Right atrium auricular region (tissue), 2 donors: ENCODE measurements at regions not wholly inside any gene's neighbourhood (a gene's known extent, or its start where the extent isn't known, plus 50 kb on each side); places are given as distances from the start of the nearest gene placed in this dataset.

Source experiments
- DNase-seq: peaks from one replicate; pipeline ENCODE4 v3.0.0-alpha.2; 2019; ENCODE audit warnings: low spot score
- H3K27ac ChIP-seq, 2 donors: fragments of 200-600 bp; sonication (generic); 1 replicate in 1 of 2; 2 replicates in 1 of 2; pipeline ENCODE4 v1.5.1; 2016 to 2019
- H3K27me3 ChIP-seq, 2 donors: fragments of 200-600 bp; sonication (generic); one replicate each; pipeline versions ENCODE4 v1.5.1 to v1.6.0; 2017 to 2019
- H3K36me3 ChIP-seq: fragments of 200-600 bp; sonication (generic); one replicate; pipeline ENCODE4 v1.5.1; 2016
- H3K4me1 ChIP-seq, 2 donors: fragments of 200-600 bp; sonication (generic); one replicate each; pipeline versions ENCODE4 v1.5.1 to v1.6.0; 2017 to 2019
- H3K4me3 ChIP-seq, 2 donors: fragments of 200-600 bp; sonication (generic); 1 replicate in 1 of 2; 2 replicates in 1 of 2; pipeline ENCODE4 v1.5.1; 2017 to 2019; ENCODE audit warnings: mild to moderate bottlenecking in 1 of 2, moderate library complexity in 1 of 2
- H3K9me3 ChIP-seq, 2 donors: fragments of 200-600 bp; sonication (generic); one replicate each; pipeline ENCODE4 v1.5.1; 2019
- TF ChIP-seq, protein P1 (sequence below), 2 donors: fragments of 200-600 bp; sonication (generic); IDR thresholded peaks; one replicate each; pipeline ENCODE4 v1.5.1; 2019; ENCODE audit warnings: antibody characterized with exemption in 2 of 2

DNA sequence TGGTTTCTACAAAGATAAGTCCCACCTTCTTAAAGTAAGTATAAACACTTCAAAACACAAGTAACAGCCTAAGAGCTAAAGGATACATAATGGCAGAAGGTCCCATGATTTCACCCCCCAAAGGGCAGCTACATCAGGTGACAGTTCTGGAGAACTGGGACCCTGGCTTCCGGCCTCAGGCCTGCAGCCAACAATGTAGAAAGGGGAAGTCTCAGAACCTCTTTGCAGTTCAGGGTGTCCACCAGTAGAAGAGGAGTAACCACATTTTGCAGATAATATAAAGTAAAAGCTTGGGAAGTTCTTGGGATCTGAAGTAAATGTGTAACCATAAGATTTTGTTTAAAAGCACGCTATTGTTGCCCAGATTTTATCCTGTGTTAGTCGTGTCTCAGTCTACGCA lies 267.4 kb upstream of the VLDLR start:
- H3K27me3 ChIP-seq = no peaks in the 10 kb centered on the region
- H3K9me3 ChIP-seq = no peaks in the 10 kb centered on the region
- H3K27ac ChIP-seq = no peak overlapping the region
- TF ChIP-seq, protein P1, sequence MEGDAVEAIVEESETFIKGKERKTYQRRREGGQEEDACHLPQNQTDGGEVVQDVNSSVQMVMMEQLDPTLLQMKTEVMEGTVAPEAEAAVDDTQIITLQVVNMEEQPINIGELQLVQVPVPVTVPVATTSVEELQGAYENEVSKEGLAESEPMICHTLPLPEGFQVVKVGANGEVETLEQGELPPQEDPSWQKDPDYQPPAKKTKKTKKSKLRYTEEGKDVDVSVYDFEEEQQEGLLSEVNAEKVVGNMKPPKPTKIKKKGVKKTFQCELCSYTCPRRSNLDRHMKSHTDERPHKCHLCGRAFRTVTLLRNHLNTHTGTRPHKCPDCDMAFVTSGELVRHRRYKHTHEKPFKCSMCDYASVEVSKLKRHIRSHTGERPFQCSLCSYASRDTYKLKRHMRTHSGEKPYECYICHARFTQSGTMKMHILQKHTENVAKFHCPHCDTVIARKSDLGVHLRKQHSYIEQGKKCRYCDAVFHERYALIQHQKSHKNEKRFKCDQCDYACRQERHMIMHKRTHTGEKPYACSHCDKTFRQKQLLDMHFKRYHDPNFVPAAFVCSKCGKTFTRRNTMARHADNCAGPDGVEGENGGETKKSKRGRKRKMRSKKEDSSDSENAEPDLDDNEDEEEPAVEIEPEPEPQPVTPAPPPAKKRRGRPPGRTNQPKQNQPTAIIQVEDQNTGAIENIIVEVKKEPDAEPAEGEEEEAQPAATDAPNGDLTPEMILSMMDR (IDR thresholded peaks at IDR 0.05) = no peak
- no peak overlapping the region for H3K4me3 ChIP-seq
- H3K36me3 ChIP-seq = no peaks in the 10 kb centered on the region
- H3K4me1 ChIP-seq = no peaks in the 10 kb centered on the region
- DNase-seq = no peak

DNA sequence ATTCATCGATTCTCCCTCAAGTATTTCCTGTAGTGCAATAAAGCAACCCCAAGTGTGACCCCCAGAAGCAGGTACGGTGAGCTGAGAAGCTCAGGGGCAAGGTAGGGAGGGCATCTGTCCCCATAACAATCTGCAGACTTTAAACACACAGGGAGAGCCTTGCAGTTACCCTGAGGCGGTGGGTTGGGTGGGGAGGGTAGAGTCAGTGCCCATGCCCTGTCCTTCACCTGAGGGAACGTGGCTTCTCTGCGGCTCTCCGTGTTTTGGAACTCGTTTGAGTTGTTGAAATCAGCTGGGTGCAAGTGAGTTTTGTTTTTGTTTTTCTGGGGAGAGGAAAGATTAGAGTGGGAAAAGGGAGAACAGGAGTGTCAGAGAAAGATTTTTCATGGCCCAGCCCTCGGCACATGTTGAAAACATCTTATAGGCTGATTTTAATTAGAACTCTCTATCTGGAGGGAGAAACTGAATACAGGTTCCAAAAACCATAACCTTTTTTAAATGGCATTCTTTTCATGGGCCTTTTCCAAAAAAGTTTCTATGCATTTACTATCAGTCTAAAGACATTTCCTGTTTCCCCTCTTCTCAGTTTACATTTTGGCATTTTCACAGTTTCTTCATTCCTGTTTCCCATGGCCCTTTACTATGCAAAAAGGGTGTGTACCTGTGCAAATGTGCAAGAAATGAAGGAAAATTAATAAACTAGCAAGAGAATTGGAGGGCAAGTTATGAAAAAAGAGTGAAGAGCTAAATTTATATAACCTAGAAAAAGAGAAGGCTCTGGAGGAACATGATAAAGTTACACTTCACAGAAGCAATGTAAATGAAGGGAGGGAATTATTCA lies 266.5 kb upstream of the VLDLR start:
- Histone ChIP-seq H3K9me3 (no peaks in the 10 kb centered on the region), H3K36me3 (no peaks in the 10 kb centered on the region), H3K4me1 (no peaks in the 10 kb centered on the region), H3K4me3 (no peak overlapping the region), H3K27me3 (no peaks in the 10 kb centered on the region), H3K27ac (no peak overlapping the region)
- TF ChIP-seq, protein P1 (IDR thresholded peaks at IDR 0.05) = no peak
- no peak for DNase-seq

DNA sequence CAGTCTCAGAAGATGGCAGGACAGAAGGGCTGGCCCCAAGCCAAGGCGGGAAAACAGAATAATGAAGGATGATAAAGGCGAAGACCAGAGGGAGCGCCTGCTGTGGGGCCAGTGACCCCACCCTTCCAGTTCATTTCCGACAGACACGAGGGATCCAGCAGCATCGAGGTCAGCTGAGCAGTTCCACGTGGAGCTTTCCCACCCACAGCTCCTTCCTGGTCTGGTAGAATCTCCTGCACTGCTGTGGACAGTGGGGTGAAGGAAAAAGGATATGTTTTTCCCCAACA lies 265.9 kb upstream of the VLDLR start:
- Histone ChIP-seq H3K27me3 (no peaks in the 10 kb centered on the region), H3K4me3 (no peak overlapping the region), H3K36me3 (no peaks in the 10 kb centered on the region), H3K9me3 (no peaks in the 10 kb centered on the region), H3K4me1 (no peaks in the 10 kb centered on the region), H3K27ac (no peak overlapping the region)
- no peak for DNase-seq
- TF ChIP-seq, protein P1 (IDR thresholded peaks at IDR 0.05) = no peak

DNA sequence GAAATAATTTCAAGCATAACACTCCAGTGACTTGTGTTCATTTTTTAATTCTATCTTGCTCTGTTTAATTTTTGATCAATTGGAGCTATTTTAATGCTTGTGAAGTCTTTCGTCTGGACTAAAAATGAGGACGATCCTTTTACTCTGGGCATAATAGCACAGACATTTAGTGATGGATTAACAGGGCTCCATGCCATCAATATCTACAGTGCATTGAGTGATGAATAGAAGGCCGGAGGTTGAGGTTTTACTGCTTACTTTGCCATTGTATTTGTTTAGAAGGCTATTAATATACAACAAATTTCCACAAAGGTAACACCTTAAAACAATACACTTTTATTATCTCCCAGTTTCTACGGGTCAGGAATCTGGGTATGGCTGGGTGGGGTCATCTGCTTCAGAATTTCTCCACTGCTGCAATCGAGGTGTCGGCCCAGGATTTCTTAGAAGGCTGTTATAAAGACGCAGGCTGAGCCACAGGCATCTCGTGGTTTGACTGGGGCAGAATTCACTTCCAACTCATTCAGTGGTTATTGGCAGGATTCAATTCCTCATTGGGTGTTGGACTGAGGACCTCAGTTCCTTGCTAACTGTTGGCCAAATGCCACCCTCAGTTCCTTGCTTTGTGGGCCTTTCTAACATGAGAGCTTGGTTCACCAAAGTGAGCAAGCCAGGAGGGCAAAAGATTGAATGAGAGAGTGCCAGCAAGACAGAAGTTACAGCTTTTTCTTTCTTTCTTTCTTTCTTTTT lies 265.4 kb upstream of the VLDLR start:
- no peaks in the 10 kb centered on the region for H3K4me1 ChIP-seq
- H3K4me3 ChIP-seq = no peak overlapping the region
- H3K27ac ChIP-seq = no peak overlapping the region
- no peak for DNase-seq
- no peaks in the 10 kb centered on the region for H3K9me3 ChIP-seq
- no peaks in the 10 kb centered on the region for H3K27me3 ChIP-seq
- TF ChIP-seq, protein P1 (IDR thresholded peaks at IDR 0.05) = no peak
- no peaks in the 10 kb centered on the region for H3K36me3 ChIP-seq

DNA sequence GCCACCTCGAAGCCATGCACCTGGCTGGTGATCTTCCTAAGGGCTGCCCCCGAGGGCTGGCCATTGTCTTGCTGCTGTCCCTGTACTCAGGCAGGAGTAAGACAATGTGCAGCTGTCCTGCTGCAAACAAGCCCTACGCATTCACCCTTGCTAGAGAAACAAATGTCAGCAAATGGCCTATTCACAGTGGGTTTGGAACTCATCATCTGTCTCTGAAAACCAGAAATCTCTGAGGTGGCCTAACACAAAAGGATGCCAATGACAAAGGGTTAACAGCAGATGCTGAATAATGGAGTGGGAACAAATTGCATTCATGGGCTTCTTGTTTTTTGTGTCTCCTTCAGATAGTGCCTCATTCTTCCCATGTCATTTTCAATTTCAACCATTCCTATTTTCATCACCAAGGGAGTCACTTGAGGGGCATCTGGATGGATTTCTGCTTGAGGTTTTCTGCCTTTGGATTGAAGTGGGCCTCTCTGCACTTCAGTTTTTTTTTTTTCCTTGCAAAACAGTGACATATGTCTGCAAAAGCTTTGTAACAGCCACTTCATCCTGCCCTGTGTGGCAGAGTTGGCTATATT lies 261.6 kb upstream of the VLDLR start:
- Histone ChIP-seq H3K27me3 (no peaks in the 10 kb centered on the region), H3K4me1 (no peaks in the 10 kb centered on the region), H3K36me3 (no peaks in the 10 kb centered on the region), H3K27ac (no peak overlapping the region), H3K9me3 (no peaks in the 10 kb centered on the region), H3K4me3 (no peak overlapping the region)
- TF ChIP-seq, protein P1 (IDR thresholded peaks at IDR 0.05) = no peak
- DNase-seq = no peak
